ENCODE measurements at regions not wholly inside any gene's neighbourhood (a gene's known extent, or its start where the extent isn't known, plus 50 kb on each side); places are given as distances from the start of the nearest gene placed in this dataset.

- no peak for DNase-seq (ENCODE audit: low spot score)
These were observed 248.5 kb upstream of the IRX4 start for GRCh38 chr5:2131196-2131595.

GRCh38 chr5:2130361-2130760 is 247.6 kb upstream of the IRX4 start:
- no peak for DNase-seq (ENCODE audit: low spot score)

GRCh38 chr5:2129568-2130272 is 247.0 kb upstream of the IRX4 start:
- no peak for DNase-seq (ENCODE audit: low spot score)

- DNase-seq (ENCODE audit: low spot score) = no peak
These were observed 246.1 kb upstream of the IRX4 start for GRCh38 chr5:2128686-2129355.

- DNase-seq (ENCODE audit: low spot score) = no peak
These were observed 243.8 kb upstream of the IRX4 start for GRCh38 chr5:2126512-2126911.

- no peak for DNase-seq (ENCODE audit: low spot score)
These were observed 243.2 kb upstream of the IRX4 start for GRCh38 chr5:2125901-2126265.

- no peak for DNase-seq (ENCODE audit: low spot score)
These were observed 242.6 kb upstream of the IRX4 start for GRCh38 chr5:2125171-2125900.

GRCh38 chr5:2124434-2125170 is 241.9 kb upstream of the IRX4 start:
- DNase-seq (ENCODE audit: low spot score) = no peak

- no peak for DNase-seq (ENCODE audit: low spot score)
These were observed 241.1 kb upstream of the IRX4 start for GRCh38 chr5:2123874-2124273.

- no peak for DNase-seq (ENCODE audit: low spot score)
These were observed 237.6 kb upstream of the IRX4 start for GRCh38 chr5:2120361-2120760.

GRCh38 chr5:2119573-2119972 is 236.8 kb upstream of the IRX4 start:
- no peak for DNase-seq (ENCODE audit: low spot score)

GRCh38 chr5:2113348-2114131 is 230.8 kb upstream of the IRX4 start:
- no peak for DNase-seq (ENCODE audit: low spot score)

GRCh38 chr5:2112173-2113025 is 229.7 kb upstream of the IRX4 start:
- no peak for DNase-seq (ENCODE audit: low spot score)

GRCh38 chr5:2111569-2112105 is 228.9 kb upstream of the IRX4 start:
- no peak for DNase-seq (ENCODE audit: low spot score)

GRCh38 chr5:2110934-2111462 is 228.3 kb upstream of the IRX4 start:
- no peak for DNase-seq (ENCODE audit: low spot score)

- DNase-seq (ENCODE audit: low spot score) = no peak
These were observed 227.6 kb upstream of the IRX4 start for GRCh38 chr5:2110137-2110933.

GRCh38 chr5:2109566-2109965 is 226.8 kb upstream of the IRX4 start:
- DNase-seq (ENCODE audit: low spot score) = no peak

GRCh38 chr5:2106721-2107120 is 224.0 kb upstream of the IRX4 start:
- DNase-seq (ENCODE audit: low spot score) = no peak

- no peak for DNase-seq (ENCODE audit: low spot score)
These were observed 222.4 kb upstream of the IRX4 start for GRCh38 chr5:2105141-2105540.
